ENCODE measurements at regions not wholly inside any gene's neighbourhood (a gene's known extent, or its start where the extent isn't known, plus 50 kb on each side); places are given as distances from the start of the nearest gene placed in this dataset.

GRCh38 chr1:65605621-65606020, 185.2 kb downstream of the LEPR start:
- Histone ChIP-seq H3K4me2 (no peak overlapping the region), H4K20me1 (replicated peaks; ENCODE audit: insufficient read depth) (no peaks in the 10 kb centered on the region), H3K27me3 (ENCODE audit: insufficient read depth) (no peaks in the 10 kb centered on the region), H3K79me2 (replicated peaks; ENCODE audit: insufficient read depth) (no peaks in the 10 kb centered on the region), H3K4me3 (no peak overlapping the region), H3K27ac (ENCODE audit: low read depth) (no peak overlapping the region), H2AFZ (no peak overlapping the region), H3K4me1 (ENCODE audit: insufficient read depth) (no peaks in the 10 kb centered on the region), H3K36me3 (ENCODE audit: insufficient read depth) (no peaks in the 10 kb centered on the region), H3K9me2 (ENCODE audit: insufficient read depth) (no peaks in the 10 kb centered on the region), H3F3A (replicated peaks; ENCODE audit: low read depth) (no peaks in the 10 kb centered on the region)
- Mint-ChIP-seq H3K36me3 (ENCODE audit: low read depth) (no peaks in the 10 kb centered on the region), H3K27me3 (ENCODE audit: insufficient read depth, low read depth, poor library complexity) (no peaks in the 10 kb centered on the region), H3K4me3 (no peak overlapping the region), H3K27ac (no peak overlapping the region), H3K4me1 (no peaks in the 10 kb centered on the region), H3K9me3 (no peaks in the 10 kb centered on the region)
- no peak for TF ChIP-seq ZNF331 (CRISPR knock-in tag; IDR thresholded peaks at IDR 0.05; ENCODE audit: low read depth)
- no peak for TF ChIP-seq CREB1 (CRISPR knock-in tag; IDR thresholded peaks at IDR 0.05; ENCODE audit: low read depth)
- TF ChIP-seq ZNF114 (CRISPR knock-in tag; IDR thresholded peaks at IDR 0.05) = no peak
- TF ChIP-seq CTCF (conservative IDR thresholded peaks at IDR 0.05; ENCODE audit: low read depth in 2 of 2) = no peak
- TF ChIP-seq JUNB (IDR thresholded peaks at IDR 0.05; ENCODE audit: unreplicated experiment) = no peak
- TF ChIP-seq EZH2phosphoT487 (IDR thresholded peaks at IDR 0.05; ENCODE audit: unreplicated experiment) = no peak
- TF ChIP-seq STAT1 (IDR thresholded peaks at IDR 0.05; ENCODE audit: unreplicated experiment) = no peak
- TF ChIP-seq ZNF462 (CRISPR knock-in tag; IDR thresholded peaks at IDR 0.05) = no peak
- no peak for TF ChIP-seq EZH2 (IDR thresholded peaks at IDR 0.05; ENCODE audit: low read depth, unreplicated experiment)
- no peak for TF ChIP-seq NANOG (IDR thresholded peaks at IDR 0.05; ENCODE audit: borderline replicate concordance)
- TF ChIP-seq REST (IDR thresholded peaks at IDR 0.05; ENCODE audit: unreplicated experiment) = no peak
- no peak for TF ChIP-seq ETS1 (IDR thresholded peaks at IDR 0.05)
- no peak for TF ChIP-seq POLR2AphosphoS5 (IDR thresholded peaks at IDR 0.05; ENCODE audit: low read depth)
- ATAC-seq = no peak
- DNase-seq (ENCODE audit: low spot score) = no peak
